HCT116 (cell line): ENCODE measurements at regions not wholly inside any gene's neighbourhood (a gene's known extent, or its start where the extent isn't known, plus 50 kb on each side); places are given as distances from the start of the nearest gene placed in this dataset.

Experiments
- CTCF ChIP-seq, 3 experiments: fragments of 200-600 bp in 1 of 3; sonication (generic) in 1 of 3; IDR thresholded peaks in 2 of 3; conservative IDR thresholded peaks in 1 of 3; 2 replicates each; pipeline ENCODE4 v1.5.1; 2012 to 2017; ENCODE audit warnings: low read depth in 2 of 3, low read length in 2 of 3, antibody characterized with exemption in 1 of 3, borderline replicate concordance in 1 of 3, control low read depth in 1 of 3, mild to moderate bottlenecking in 1 of 3, mixed read lengths in 1 of 3, mixed run types in 1 of 3, moderate library complexity in 1 of 3; ENCODE audit not compliant: insufficient read depth in 1 of 3
- EGR1 ChIP-seq: IDR thresholded peaks from 2 replicates; pipeline ENCODE4 v1.6.1; 2012; ENCODE audit warnings: low read depth
- ELF1 ChIP-seq: IDR thresholded peaks from 2 replicates; pipeline ENCODE4 v1.6.1; 2012; ENCODE audit warnings: low read depth, borderline replicate concordance
- EZH2phosphoT487 ChIP-seq: fragments of 200-600 bp; IDR thresholded peaks from 2 replicates; pipeline ENCODE4 v1.6.1; 2018; ENCODE audit warnings: antibody characterized with exemption, borderline replicate concordance
- MAX ChIP-seq: IDR thresholded peaks from 2 replicates; pipeline ENCODE4 v1.6.1; 2012
- POLR2A ChIP-seq: IDR thresholded peaks from 2 replicates; pipeline ENCODE4 v1.7.0; 2011; ENCODE audit warnings: borderline replicate concordance; ENCODE audit not compliant: insufficient read depth, insufficient read length; ENCODE audit errors: extremely low read depth
- POLR2AphosphoS5 ChIP-seq: IDR thresholded peaks from 2 replicates; pipeline ENCODE4 v1.6.1; 2011; ENCODE audit warnings: mild to moderate bottlenecking, low read depth, low read length, moderate library complexity
- RAD21 ChIP-seq: IDR thresholded peaks from 2 replicates; pipeline ENCODE4 v1.6.1; 2012; ENCODE audit warnings: low read depth, mild to moderate bottlenecking
- REST ChIP-seq: IDR thresholded peaks from 2 replicates; pipeline ENCODE4 v1.6.1; 2012; ENCODE audit warnings: low read depth
- ZBTB33 ChIP-seq: IDR thresholded peaks from 2 replicates; pipeline ENCODE4 v1.6.1; 2011; ENCODE audit warnings: mild to moderate bottlenecking, low read length, moderate library complexity; ENCODE audit not compliant: insufficient replicate concordance; ENCODE audit errors: extremely low read depth
- ZFX ChIP-seq: fragments of 450-650 bp; IDR thresholded peaks from 2 replicates; pipeline ENCODE4 v1.6.1; 2017

GRCh38 chr9:7236186-7236585 is 478.4 kb downstream of the KDM4C start:
- TF ChIP-seq ZFX: no peak
- no peak for TF ChIP-seq EGR1
- no peak for TF ChIP-seq CTCF (IDR thresholded peaks at IDR 0.05 in 2 of 3, conservative IDR thresholded peaks at IDR 0.05 in 1 of 3; ENCODE audit: borderline replicate concordance in 1 of 3, insufficient read depth in 1 of 3, low read depth in 2 of 3, low read length in 2 of 3)
- TF ChIP-seq MAX: no peak
- no peak for TF ChIP-seq POLR2A
- no peak for TF ChIP-seq REST
- no peak for TF ChIP-seq EZH2phosphoT487
- no peak for TF ChIP-seq POLR2AphosphoS5
- TF ChIP-seq ZBTB33: no peak
- no peak for TF ChIP-seq RAD21
- TF ChIP-seq ELF1: no peak
